NT2/D1 (cell line): ENCODE measurements at regions not wholly inside any gene's neighbourhood (a gene's known extent, or its start where the extent isn't known, plus 50 kb on each side); places are given as distances from the start of the nearest gene placed in this dataset.

Experiments
- SUZ12 ChIP-seq: IDR thresholded peaks from 2 replicates; pipeline ENCODE4 v1.6.1; 2011; ENCODE audit not compliant: insufficient read length, insufficient read depth; ENCODE audit errors: extremely low read depth
- YY1 ChIP-seq: IDR thresholded peaks from 2 replicates; pipeline ENCODE4 v1.6.1; 2011; ENCODE audit not compliant: insufficient read length, insufficient read depth
- ZNF274 ChIP-seq: IDR thresholded peaks from 2 replicates; pipeline ENCODE4 v1.6.1; 2011; ENCODE audit warnings: mild to moderate bottlenecking, low read depth, low read length

GRCh38 chr2:129726216-129726615 is 253.2 kb upstream of the RAB6C start:
- no peak for TF ChIP-seq SUZ12
- TF ChIP-seq YY1: no peak
- TF ChIP-seq ZNF274: no peak
